HG03575 (cell line): ENCODE measurements at regions not wholly inside any gene's neighbourhood (a gene's known extent, or its start where the extent isn't known, plus 50 kb on each side); places are given as distances from the start of the nearest gene placed in this dataset.

ENCODE experiments used
- ATAC-seq: cut with Tn5 transposase; IDR thresholded peaks from one replicate; pipeline ENCODE4 v1.9.1; 2021; ENCODE audit not compliant: unreplicated experiment, insufficient number of reproducible peaks, low FRiP score; ENCODE audit errors: extremely low read depth

GRCh38 chr12:97368462-97369163, 94.0 kb upstream of the RMST start:
- ATAC-seq, result no peak

GRCh38 chr12:97375310-97375709, 87.3 kb upstream of the RMST start:
- no peak for ATAC-seq

DNA sequence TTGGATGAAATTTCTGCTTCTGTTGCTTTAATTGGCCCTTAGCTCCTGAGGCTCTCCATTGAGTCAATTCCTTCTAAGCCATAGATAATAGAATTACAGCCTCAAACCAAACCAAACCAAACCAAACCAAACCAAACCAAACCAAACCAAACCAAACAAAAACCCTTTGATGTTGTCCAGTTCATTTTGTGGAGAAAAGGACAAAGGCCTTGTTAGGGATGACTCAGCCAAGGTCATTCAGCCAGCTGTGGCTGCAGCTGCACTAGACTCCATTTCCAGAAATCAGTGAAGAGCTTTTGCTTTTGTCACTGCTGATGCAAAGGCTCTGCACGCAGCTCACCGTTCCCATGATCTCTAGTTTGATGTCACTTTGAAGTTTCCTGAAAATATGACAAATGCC, 82.2 kb upstream of the RMST start:
- no peak for ATAC-seq

DNA sequence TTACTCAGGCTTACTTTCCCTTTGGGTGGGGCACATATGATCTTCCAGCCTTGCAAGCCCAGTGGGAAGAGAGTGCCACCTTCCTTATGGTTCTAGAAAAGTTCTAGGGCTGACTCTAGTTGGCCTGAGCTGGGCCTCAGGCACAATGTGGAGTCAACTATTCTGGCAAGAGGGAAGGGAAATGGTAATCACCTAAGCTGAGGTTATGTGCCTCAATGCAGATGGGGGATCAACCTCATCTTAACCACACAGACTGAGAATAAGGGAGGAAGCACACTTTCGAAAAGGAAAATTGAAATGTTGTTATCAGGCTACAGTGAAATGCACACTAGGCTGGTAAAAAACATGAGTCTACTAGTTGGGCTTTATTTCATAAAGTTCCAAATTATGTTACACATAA, 77.5 kb upstream of the RMST start:
- ATAC-seq, result peak; percentile 57

DNA sequence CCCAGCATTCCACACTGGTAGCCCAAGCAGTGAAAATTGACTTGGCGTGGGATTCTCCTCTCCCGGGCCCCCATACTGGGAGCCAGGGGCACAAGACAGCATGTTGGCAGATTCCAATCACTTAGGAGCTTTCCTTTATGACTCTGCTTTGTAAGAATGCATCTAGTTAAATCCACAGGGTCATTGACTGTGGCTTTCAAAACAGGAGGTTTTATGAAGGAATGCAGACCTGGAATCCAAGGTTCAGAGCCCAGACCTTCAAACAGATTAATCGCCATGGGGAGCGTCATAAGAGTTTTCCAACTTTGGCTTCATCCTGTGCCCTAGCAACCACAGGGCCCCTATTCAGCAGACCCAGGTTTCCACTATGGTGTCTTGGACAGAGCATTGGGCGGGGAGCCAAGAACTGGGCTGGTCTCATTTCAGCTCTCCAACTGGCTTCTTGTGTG, 76.4 kb upstream of the RMST start:
- no peak for ATAC-seq

GRCh38 chr12:97387844-97388243, 74.8 kb upstream of the RMST start:
- ATAC-seq, result no peak

DNA sequence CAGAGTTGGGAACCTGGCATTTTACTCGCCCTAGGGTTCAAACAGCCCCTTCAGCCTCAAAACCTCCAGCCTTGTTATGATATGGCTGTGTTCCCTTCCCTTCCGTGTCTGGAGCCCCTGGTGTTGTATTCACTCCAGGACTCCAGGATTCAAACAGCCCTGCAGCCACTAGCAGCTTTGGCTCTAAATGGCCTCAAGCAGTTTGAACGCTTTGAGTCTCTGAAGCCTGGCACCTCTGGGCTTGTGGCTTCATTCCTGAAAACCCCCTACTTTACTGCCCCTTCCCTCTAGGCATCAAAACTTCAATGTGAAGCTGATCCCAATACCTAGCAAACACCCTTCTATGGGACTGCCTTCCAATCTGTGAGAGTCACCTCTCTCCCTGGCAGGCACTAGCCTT, 67.9 kb upstream of the RMST start:
- ATAC-seq, result no peak

DNA sequence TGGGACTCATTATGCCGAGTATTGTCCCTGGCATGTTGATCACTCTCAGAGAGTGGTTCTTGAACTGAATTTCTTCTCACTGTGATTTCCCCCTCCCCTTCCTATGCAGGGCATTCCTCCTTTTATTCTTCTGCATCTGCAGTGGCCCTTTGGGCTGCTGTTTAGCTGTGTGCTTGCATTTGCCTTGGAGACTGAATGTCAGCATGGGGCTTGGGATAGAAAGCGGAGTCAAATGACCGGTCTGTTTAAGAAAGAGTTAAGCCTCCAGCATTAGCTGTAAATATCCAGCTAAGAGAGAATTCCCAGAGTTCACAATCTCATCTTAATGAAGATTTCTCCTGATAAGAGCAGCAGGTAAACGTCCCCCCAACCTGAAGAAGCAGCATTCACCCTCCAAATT, 65.6 kb upstream of the RMST start:
- no peak for ATAC-seq

DNA sequence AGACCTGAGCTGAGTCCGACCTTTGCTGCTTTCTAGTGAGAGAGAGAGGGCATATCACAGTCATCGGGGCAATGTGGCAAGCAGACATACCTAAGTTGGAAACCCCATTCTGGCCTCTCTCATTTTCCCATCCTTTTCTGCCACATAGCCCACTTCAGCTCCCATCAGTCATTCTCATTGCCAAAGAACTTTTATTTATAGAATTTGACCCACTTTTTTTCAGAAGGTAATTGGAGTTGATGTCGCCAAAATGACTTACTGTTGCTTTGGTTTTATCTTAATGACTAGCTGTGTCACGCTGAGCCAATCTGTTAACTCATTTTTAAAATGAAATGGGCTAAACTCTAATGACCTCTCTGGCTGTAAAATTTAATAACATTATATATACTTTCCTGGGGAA, 63.9 kb upstream of the RMST start:
- no peak for ATAC-seq

DNA sequence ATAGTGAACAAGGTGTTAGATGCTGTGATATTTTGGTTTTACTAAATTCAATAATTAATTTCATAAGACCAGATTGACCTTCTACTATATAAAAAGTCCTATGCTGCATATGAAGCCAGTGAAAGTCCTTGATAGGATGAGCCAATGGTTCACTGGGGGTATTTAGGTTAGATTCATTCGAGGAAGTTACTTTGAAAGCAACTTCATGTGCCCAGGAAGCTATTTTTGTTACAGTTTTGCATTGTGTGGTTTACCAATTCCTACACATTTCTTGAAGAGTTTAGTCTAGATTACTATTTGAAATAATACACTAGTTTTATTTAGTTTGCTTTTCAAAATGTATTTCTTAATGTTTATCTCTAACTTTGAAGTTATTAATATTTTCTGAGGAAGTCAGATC, 58.5 kb upstream of the RMST start:
- no peak for ATAC-seq

DNA sequence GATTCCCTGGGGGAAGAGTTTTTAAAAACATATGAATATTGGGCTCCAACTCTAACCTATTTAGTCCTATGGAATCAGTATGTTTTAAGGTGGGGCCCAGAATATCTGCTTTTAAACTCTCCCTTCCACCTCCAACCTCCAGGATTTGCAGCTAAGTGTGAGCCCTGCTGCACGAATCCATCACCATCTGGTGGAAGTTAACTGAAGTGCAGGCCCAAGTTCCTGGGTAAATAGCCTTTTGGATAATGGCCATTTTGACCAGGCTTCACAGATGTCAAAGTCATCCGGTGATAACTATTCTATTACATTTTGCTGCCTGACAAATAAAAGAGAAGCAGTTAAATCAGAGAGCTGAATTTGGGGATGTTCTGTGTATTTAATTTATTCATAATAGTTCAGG, 58.1 kb upstream of the RMST start:
- ATAC-seq, result no peak

DNA sequence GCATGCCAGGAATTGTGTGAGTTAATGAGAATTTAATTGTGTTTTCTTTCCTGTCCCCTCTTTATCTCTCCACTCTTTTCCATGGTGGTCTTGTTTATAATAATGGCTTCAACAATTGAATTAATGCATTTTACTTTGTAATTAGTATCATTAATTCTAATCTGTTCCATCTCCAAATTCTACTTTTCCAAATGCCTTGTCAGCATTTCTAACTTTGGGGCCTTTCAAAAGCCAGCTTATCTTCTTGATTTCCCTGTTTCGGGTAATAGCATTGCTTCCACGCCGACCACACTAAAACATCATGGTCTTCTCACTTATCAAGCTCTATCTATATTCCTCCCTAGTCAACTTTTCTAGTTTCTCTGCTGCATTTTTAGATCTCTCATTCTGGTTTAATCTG, 54.2 kb upstream of the RMST start:
- no peak for ATAC-seq

DNA sequence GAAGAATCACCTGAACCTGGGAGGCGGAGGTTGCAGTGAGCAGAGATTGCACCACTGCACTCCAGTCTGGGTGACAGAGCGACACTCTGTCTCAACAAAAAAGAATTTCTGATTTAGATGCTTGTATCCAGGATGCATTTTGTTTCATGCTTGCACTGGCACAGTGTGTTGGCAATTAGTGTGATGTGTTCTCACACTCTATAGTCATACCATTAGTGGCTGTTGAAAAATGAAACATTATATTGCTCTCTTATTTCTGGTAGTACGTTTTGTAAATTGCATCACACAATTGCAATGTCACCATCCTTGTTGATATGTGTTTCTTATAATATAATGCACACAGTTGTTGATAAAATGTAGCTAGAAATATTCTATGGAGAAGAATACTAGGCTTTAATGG, 51.3 kb upstream of the RMST start:
- no peak for ATAC-seq
